ENCODE measurements at regions not wholly inside any gene's neighbourhood (a gene's known extent, or its start where the extent isn't known, plus 50 kb on each side); places are given as distances from the start of the nearest gene placed in this dataset.

DNA sequence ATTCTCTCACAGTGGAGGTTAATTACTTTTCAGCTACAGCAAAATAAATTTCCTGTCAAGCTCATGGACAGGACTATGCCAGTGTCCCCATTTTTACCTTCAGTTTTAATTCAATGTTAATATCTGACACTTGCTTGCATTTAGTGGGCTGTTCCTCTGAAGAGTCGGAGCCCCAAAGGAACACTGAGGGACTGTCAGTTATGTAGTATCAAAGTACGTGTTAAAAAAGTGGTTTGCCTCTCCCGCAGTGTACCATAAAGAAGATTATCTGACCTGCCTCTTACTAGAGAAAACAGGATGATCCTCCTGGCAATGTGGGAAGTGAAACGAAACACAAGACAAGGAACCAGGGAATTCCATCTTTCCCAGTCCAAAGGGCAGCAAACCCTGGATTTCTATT lies 1010.9 kb upstream of the PHF14 start:
- TF ChIP-seq, protein P1, sequence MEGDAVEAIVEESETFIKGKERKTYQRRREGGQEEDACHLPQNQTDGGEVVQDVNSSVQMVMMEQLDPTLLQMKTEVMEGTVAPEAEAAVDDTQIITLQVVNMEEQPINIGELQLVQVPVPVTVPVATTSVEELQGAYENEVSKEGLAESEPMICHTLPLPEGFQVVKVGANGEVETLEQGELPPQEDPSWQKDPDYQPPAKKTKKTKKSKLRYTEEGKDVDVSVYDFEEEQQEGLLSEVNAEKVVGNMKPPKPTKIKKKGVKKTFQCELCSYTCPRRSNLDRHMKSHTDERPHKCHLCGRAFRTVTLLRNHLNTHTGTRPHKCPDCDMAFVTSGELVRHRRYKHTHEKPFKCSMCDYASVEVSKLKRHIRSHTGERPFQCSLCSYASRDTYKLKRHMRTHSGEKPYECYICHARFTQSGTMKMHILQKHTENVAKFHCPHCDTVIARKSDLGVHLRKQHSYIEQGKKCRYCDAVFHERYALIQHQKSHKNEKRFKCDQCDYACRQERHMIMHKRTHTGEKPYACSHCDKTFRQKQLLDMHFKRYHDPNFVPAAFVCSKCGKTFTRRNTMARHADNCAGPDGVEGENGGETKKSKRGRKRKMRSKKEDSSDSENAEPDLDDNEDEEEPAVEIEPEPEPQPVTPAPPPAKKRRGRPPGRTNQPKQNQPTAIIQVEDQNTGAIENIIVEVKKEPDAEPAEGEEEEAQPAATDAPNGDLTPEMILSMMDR (IDR thresholded peaks at IDR 0.05; ENCODE audit: insufficient read depth, low read depth, low read length), result no peak
- TF ChIP-seq EZH2 (IDR thresholded peaks at IDR 0.05; ENCODE audit: insufficient read depth, low read length), result no peak

All from astrocyte (in vitro differentiated cells and primary cell).